AG09309 (cell line): ENCODE measurements at regions not wholly inside any gene's neighbourhood (a gene's known extent, or its start where the extent isn't known, plus 50 kb on each side); places are given as distances from the start of the nearest gene placed in this dataset.
"Not testable (repeated sequence)": the region's sequence is repeated elsewhere in the genome, so short reads cannot be mapped to it uniquely, and the experiment has no call there.

Source experiments
- DNase-seq: peaks from one replicate; pipeline ENCODE4 v3.0.0-alpha.2; 2010; ENCODE audit warnings: low read depth
- H3K4me3 ChIP-seq: 2 replicates; pipeline ENCODE4 v1.5.1; 2011; ENCODE audit warnings: mild to moderate bottlenecking, low read depth, low read length, moderate library complexity; ENCODE audit not compliant: control insufficient read depth
- CTCF ChIP-seq: IDR thresholded peaks from 2 replicates; pipeline ENCODE4 v1.5.1; 2011; ENCODE audit warnings: mild to moderate bottlenecking, low read depth, low read length, inconsistent platforms; ENCODE audit not compliant: insufficient read depth, control insufficient read depth; ENCODE audit errors: missing control alignments

- no peak overlapping the region for H3K4me3 ChIP-seq
- TF ChIP-seq CTCF: no peak
- no peak for DNase-seq
These were observed 240.1 kb upstream of the ZNF385D start for GRCh38 chr3:21991061-21991460.

- no peak for DNase-seq
- no peak for TF ChIP-seq CTCF
- H3K4me3 ChIP-seq: no peak overlapping the region
These were observed 244.1 kb upstream of the ZNF385D start for GRCh38 chr3:21995079-21995607.

- no peak for TF ChIP-seq CTCF
- H3K4me3 ChIP-seq: no peak overlapping the region
- no peak for DNase-seq
These were observed 256.4 kb upstream of the ZNF385D start for GRCh38 chr3:22007368-22007767.

GRCh38 chr3:22010997-22011396, 260.0 kb upstream of the ZNF385D start:
- no peak overlapping the region for H3K4me3 ChIP-seq
- TF ChIP-seq CTCF: no peak
- DNase-seq: no peak

GRCh38 chr3:22012471-22012870, 261.5 kb upstream of the ZNF385D start:
- DNase-seq: no peak
- no peak for TF ChIP-seq CTCF
- no peak overlapping the region for H3K4me3 ChIP-seq

- no peak overlapping the region for H3K4me3 ChIP-seq
- TF ChIP-seq CTCF: no peak
- no peak for DNase-seq
These were observed 262.6 kb upstream of the ZNF385D start for GRCh38 chr3:22013641-22014040.

- DNase-seq: no peak
- H3K4me3 ChIP-seq: no peak overlapping the region
- TF ChIP-seq CTCF: no peak
These were observed 265.2 kb upstream of the ZNF385D start for GRCh38 chr3:22016197-22016596.

- H3K4me3 ChIP-seq, DNase-seq: not testable (repeated sequence)
These were observed 273.6 kb upstream of the ZNF385D start for GRCh38 chr3:22024638-22025037.
